ENCODE measurements at regions not wholly inside any gene's neighbourhood (a gene's known extent, or its start where the extent isn't known, plus 50 kb on each side); places are given as distances from the start of the nearest gene placed in this dataset.

GRCh38 chr6:56407883-56408410 lies 160.6 kb upstream of the COL21A1 start:
- DNase-seq (ENCODE audit: low read depth), result no peak
- no peak for TF ChIP-seq CTCF (IDR thresholded peaks at IDR 0.05; ENCODE audit: insufficient read depth, low read depth, low read length, missing control alignments)
- H3K4me3 ChIP-seq (ENCODE audit: low read depth, low read length), result no peak overlapping the region

GRCh38 chr6:56406276-56407269 lies 159.2 kb upstream of the COL21A1 start:
- DNase-seq (ENCODE audit: low read depth), result peak; percentile 75
- peak overlapping the region; percentile 27; the same call in 1 of the 2 replicates for H3K4me3 ChIP-seq (ENCODE audit: low read depth, low read length)
- no peak for TF ChIP-seq CTCF (IDR thresholded peaks at IDR 0.05; ENCODE audit: insufficient read depth, low read depth, low read length, missing control alignments)

GRCh38 chr6:56404599-56404998 lies 157.2 kb upstream of the COL21A1 start:
- no peak for TF ChIP-seq CTCF (IDR thresholded peaks at IDR 0.05; ENCODE audit: insufficient read depth, low read depth, low read length, missing control alignments)
- DNase-seq (ENCODE audit: low read depth), result no peak
- H3K4me3 ChIP-seq (ENCODE audit: low read depth, low read length), result no peak overlapping the region

- DNase-seq (ENCODE audit: low read depth), result no peak
- H3K4me3 ChIP-seq (ENCODE audit: low read depth, low read length), result no peak overlapping the region
- no peak for TF ChIP-seq CTCF (IDR thresholded peaks at IDR 0.05; ENCODE audit: insufficient read depth, low read depth, low read length, missing control alignments)
These were observed 156.4 kb upstream of the COL21A1 start for GRCh38 chr6:56403745-56404144.

GRCh38 chr6:56401477-56402070 lies 154.2 kb upstream of the COL21A1 start:
- H3K4me3 ChIP-seq (ENCODE audit: low read depth, low read length), result no peak overlapping the region
- no peak for TF ChIP-seq CTCF (IDR thresholded peaks at IDR 0.05; ENCODE audit: insufficient read depth, low read depth, low read length, missing control alignments)
- DNase-seq (ENCODE audit: low read depth), result no peak

GRCh38 chr6:56400273-56400672 lies 152.9 kb upstream of the COL21A1 start:
- TF ChIP-seq CTCF (IDR thresholded peaks at IDR 0.05; ENCODE audit: insufficient read depth, low read depth, low read length, missing control alignments), result no peak
- no peak overlapping the region for H3K4me3 ChIP-seq (ENCODE audit: low read depth, low read length)
- DNase-seq (ENCODE audit: low read depth), result no peak

Data from GM12865 (cell line).